AG09309 (cell line): ENCODE measurements at regions not wholly inside any gene's neighbourhood (a gene's known extent, or its start where the extent isn't known, plus 50 kb on each side); places are given as distances from the start of the nearest gene placed in this dataset.
A peak's percentile ranks its signal among the peaks of the same experiment; 100 is the strongest.

ENCODE experiments used
- DNase-seq: peaks from one replicate; pipeline ENCODE4 v3.0.0-alpha.2; 2010; ENCODE audit warnings: low read depth
- H3K4me3 ChIP-seq: 2 replicates; pipeline ENCODE4 v1.5.1; 2011; ENCODE audit warnings: mild to moderate bottlenecking, low read depth, low read length, moderate library complexity; ENCODE audit not compliant: control insufficient read depth
- TF ChIP-seq, protein P1 (sequence below): IDR thresholded peaks from 2 replicates; pipeline ENCODE4 v1.5.1; 2011; ENCODE audit warnings: mild to moderate bottlenecking, low read depth, low read length, inconsistent platforms; ENCODE audit not compliant: insufficient read depth, control insufficient read depth; ENCODE audit errors: missing control alignments

DNA sequence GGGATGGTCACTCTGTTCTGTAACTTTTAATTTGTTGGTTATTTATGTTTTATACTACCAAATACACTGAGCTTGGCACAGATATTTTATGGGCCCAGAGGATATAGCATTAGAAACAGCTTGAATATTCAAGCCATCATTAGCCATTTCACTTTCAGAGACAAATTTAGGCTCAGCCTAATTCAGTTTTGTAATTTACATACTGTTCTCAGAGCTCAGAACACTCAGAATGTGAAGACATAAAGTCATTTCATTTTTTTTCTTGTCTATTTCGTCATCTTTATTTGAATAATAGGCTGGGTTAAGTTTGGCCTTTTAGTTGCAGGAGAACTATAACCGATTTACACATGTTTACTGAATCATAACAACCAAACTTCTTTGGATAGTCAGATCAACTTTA lies 361.7 kb downstream of the SNAPC1 start:
- DNase-seq, result no peak
- TF ChIP-seq, protein P1, sequence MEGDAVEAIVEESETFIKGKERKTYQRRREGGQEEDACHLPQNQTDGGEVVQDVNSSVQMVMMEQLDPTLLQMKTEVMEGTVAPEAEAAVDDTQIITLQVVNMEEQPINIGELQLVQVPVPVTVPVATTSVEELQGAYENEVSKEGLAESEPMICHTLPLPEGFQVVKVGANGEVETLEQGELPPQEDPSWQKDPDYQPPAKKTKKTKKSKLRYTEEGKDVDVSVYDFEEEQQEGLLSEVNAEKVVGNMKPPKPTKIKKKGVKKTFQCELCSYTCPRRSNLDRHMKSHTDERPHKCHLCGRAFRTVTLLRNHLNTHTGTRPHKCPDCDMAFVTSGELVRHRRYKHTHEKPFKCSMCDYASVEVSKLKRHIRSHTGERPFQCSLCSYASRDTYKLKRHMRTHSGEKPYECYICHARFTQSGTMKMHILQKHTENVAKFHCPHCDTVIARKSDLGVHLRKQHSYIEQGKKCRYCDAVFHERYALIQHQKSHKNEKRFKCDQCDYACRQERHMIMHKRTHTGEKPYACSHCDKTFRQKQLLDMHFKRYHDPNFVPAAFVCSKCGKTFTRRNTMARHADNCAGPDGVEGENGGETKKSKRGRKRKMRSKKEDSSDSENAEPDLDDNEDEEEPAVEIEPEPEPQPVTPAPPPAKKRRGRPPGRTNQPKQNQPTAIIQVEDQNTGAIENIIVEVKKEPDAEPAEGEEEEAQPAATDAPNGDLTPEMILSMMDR, result no peak
- H3K4me3 ChIP-seq, result no peak overlapping the region

DNA sequence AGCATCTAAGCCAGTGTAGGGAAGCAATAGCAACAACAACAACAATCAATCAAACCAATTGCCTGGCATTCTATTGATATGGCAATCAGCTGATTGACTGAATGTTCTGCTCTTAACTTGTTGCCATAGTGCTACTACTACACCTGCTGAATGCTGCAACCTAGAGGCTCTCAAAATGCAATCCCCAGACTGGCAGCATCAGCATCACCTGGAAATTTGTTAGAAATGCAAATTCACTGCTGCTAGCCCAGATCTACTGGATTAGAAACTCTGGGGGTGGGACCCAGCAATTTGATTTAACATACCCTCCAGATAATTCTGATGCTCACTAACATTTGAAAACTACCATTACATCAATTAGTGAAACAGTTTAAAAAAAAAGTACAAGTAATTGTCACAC lies 363.6 kb downstream of the SNAPC1 start:
- TF ChIP-seq, protein P1, result no peak
- no peak for DNase-seq
- no peak overlapping the region for H3K4me3 ChIP-seq

DNA sequence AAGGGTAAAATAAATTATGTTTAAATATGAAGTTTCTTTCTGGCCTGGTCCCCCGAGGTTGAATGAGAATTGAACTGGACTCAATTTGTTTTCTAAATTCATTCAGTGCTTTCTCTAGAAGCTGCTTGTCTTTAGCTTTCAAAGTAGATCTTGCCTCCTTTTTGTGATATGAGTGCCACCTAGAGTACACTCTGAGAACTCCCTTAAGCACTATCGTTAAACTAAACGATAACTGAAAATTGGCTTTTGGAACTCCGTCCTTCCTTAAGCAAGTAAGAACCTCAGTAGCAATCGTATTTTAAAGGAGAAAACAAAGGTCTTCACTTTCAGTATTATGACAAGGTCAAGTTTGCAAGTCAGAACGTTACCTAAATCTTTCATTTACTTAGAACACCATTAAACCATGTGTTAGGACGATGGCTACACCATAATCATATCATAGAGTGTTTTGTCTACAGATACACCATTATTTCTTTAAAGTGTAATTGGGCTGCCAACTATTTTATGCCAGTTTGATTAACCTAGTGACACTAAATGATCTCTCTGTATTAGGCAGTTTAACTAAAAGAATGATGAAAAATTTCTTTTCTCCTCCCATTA lies 364.8 kb downstream of the SNAPC1 start:
- H3K4me3 ChIP-seq, result no peak overlapping the region
- peak; percentile 32 for DNase-seq
- TF ChIP-seq, protein P1, result peak; percentile 75

- H3K4me3 ChIP-seq, result no peak overlapping the region
- DNase-seq, result no peak
- TF ChIP-seq, protein P1, result no peak
Observed at GRCh38 chr14:62130441-62130840, 368.2 kb downstream of the SNAPC1 start.

DNA sequence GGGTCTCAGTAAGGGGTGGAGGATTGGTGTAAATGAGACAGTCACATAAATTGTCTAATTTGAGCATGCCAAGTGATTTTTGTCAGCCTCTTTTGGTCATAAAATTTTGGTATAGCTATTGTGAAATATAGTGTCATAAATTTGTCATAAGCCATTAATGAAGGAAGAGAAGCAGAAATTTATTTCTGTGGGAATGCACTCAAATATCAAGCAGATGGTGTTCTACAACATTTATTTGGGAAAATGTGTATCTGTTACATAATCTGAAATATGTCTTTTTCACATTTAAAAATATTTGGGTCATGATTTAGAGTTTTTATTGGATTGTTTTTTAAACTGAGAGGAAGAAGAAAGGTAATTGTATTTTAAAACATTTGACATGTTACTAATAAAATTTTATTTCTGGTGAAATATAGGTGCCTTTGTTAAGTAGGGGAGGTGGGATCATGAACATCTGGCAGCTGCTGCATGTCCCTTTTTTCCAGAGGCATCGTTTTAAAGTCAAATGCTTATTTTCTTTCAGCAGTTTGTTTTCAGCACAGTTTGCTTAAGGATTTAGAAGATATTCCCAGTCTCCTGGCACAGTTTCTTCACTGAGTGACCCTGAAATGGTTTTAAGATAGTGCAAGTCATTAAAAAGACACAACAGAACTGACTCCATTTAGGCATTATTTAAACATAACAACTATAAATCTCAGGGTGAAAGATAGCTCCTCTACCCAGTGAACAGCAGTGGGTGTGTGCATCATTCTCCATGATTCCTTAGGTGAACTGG lies 371.7 kb downstream of the SNAPC1 start:
- TF ChIP-seq, protein P1, result no peak
- DNase-seq, result no peak
- no peak overlapping the region for H3K4me3 ChIP-seq

GRCh38 chr14:62138593-62138992 lies 376.4 kb downstream of the SNAPC1 start:
- TF ChIP-seq, protein P1, result no peak
- DNase-seq, result no peak
- H3K4me3 ChIP-seq, result no peak overlapping the region
